ENCODE measurements at regions not wholly inside any gene's neighbourhood (a gene's known extent, or its start where the extent isn't known, plus 50 kb on each side); places are given as distances from the start of the nearest gene placed in this dataset.

DNA sequence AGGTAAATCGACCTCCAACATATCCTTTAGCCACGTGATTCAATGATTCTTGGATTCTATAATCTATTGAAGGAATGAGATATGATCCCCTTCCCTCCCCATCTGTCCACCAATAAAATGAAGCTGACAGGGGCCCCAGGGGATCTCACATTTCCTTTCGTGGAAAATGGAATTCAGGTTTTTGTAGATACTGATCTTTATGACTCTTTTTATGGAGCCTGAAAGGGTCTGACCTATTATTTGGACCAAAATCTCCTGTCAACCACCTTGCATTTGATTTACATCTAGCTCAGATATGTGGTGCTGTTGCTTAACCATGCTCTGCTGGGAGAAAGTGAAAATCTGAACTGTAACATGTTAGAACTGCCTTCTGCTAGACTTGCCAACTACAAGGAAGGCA is 234.0 kb upstream of the CXCL12 start:
- Histone ChIP-seq H3K4me1 (no peaks in the 10 kb centered on the region), H3K4me3 (no peak overlapping the region), H3K9ac (no peak overlapping the region), H3K36me3 (no peaks in the 10 kb centered on the region), H4K20me1 (no peaks in the 10 kb centered on the region), H3K27ac (no peak overlapping the region), H3K9me3 (replicated peaks in 1 of 11) (peaks cover 0 to 16% (median 0%) of the 10 kb centered on the region in 11 experiments; a peak in 2 of 22 replicates), H3K27me3 (no peaks in the 10 kb centered on the region), H3K4me2 (no peak overlapping the region)
- TF ChIP-seq Cebpa-rat (IDR thresholded peaks at IDR 0.05), result no peak

DNA sequence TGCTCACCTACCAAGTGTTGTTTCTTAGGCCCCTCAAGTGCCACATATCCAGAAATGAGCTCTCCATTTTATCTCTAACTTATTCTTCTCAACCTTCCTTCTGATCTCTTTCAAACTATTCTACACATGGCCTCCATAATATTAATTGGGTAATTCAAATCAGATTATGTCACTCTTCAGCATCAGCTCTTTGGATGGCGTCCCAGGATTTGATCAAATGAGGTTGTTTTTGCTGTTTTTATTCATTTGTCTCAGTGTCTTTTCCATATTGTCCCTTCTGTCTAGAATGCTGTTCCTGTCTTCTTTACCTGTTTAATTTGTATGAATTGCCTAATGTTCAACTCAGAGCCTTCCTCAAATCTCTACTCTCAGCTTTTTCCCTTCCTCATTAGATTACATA is 234.6 kb upstream of the CXCL12 start:
- H3K4me1 ChIP-seq, result no peaks in the 10 kb centered on the region
- no peak overlapping the region for H3K27ac ChIP-seq
- no peak for TF ChIP-seq Cebpa-rat (IDR thresholded peaks at IDR 0.05)
- no peaks in the 10 kb centered on the region for H4K20me1 ChIP-seq
- no peak overlapping the region for H3K4me3 ChIP-seq
- no peaks in the 10 kb centered on the region for H3K36me3 ChIP-seq
- peaks cover 0 to 16% (median 0%) of the 10 kb centered on the region in 11 experiments; a peak in 2 of 22 replicates for H3K9me3 ChIP-seq (replicated peaks in 1 of 11)
- no peak overlapping the region for H3K4me2 ChIP-seq
- no peak overlapping the region for H3K9ac ChIP-seq
- H3K27me3 ChIP-seq, result no peaks in the 10 kb centered on the region

DNA sequence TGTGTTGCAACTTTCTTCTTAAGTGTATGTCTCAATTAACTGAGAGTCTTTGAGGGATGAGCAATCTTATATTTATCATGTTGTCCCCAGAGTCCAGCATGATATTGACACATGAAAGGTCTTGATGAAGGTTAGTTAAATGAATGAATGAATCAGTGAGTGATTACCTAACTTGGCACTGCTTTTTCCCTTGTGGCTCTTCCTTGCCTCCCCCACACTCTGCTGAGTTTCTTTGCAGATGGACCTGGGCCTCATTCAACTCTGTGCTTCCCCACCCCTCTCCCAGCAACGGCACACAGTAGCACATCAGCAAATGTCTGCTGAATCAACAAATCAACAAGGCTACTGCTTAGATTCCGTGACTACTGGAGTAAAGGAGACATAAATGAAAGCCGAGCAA is 235.1 kb upstream of the CXCL12 start:
- Histone ChIP-seq H4K20me1 (no peaks in the 10 kb centered on the region), H3K4me1 (no peaks in the 10 kb centered on the region), H3K36me3 (no peaks in the 10 kb centered on the region), H3K4me2 (no peak overlapping the region), H3K9me3 (replicated peaks in 1 of 11) (peaks cover 0 to 16% (median 0%) of the 10 kb centered on the region in 11 experiments; a peak in 2 of 22 replicates), H3K27me3 (no peaks in the 10 kb centered on the region), H3K27ac (no peak overlapping the region), H3K9ac (no peak overlapping the region), H3K4me3 (no peak overlapping the region)
- no peak for TF ChIP-seq Cebpa-rat (IDR thresholded peaks at IDR 0.05)

DNA sequence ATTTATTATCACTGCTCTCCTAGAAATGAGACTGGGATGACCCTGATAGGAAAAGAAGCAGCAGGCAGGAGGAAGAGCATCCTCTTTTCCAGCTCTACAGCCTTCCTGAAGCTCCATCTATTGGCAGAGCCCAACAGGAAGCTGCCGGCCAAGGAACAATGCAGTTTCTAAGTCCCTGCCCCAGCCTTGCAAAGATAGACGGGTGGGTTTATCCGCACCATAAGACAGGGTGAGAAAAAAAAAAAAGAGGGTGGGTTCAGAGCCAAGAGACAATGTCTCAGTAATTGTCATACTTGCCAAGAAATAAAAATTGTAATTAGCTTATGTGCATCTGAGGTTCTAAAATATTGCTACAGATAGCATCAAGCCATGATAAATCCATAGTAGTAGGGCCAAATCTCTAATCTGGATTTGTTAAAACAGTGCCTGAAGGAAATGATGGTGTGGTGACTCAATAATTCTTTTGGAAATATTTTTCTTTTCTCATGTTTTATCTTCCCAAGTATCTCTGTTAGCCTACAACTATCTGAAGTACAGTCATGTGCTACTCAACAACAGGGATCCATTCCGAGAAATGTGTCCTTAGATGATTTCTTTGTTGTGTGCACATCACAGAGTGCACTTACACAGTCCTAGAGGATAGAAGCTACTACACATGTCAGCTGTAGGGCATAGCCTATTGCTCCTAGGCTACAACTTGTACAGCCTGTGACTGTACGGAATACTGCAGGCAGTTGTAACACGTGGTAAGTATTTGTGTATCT is 242.9 kb upstream of the CXCL12 start:
- H3K4me1 ChIP-seq, result peaks cover 0 to 20% (median 13%) of the 10 kb centered on the region in 10 experiments; a peak in 15 of 20 replicates
- no peak overlapping the region for H3K4me2 ChIP-seq
- no peak overlapping the region for H3K9ac ChIP-seq
- H4K20me1 ChIP-seq, result no peaks in the 10 kb centered on the region
- peak overlapping the region in 1 of 11 experiments; percentile 55; a peak in 2 of 22 replicates for H3K27ac ChIP-seq
- H3K27me3 ChIP-seq, result no peaks in the 10 kb centered on the region
- peaks cover 0 to 5% (median 4%) of the 10 kb centered on the region in 11 experiments; a peak in 15 of 22 replicates for H3K9me3 ChIP-seq (replicated peaks in 1 of 11)
- H3K36me3 ChIP-seq, result no peaks in the 10 kb centered on the region
- no peak for TF ChIP-seq Cebpa-rat (IDR thresholded peaks at IDR 0.05)
- no peak overlapping the region for H3K4me3 ChIP-seq

DNA sequence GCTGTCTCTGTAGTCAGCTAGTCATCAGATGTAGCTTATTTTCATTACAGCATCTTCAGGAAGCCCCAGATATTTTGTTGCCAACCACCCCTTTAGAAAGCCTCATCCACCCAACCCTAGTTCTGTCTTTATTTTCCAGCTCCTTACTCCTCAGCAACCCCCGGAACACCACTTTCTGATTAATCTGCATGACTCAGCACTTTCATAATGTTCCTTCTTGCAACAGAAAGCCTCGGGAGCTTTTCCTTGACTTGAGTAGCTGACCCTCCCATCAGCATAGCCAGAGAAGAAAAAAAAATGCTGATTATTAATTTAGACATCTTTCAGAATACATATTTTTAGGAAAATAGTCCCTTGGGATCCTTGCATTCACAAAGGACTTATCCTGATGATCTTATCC is 244.0 kb upstream of the CXCL12 start:
- Histone ChIP-seq H4K20me1 (no peaks in the 10 kb centered on the region), H3K9me3 (replicated peaks in 1 of 11) (peaks cover 7 to 16% (median 15%) of the 10 kb centered on the region in 11 experiments; a peak in 19 of 22 replicates), H3K27ac (peak overlapping the region in 2 of 11 experiments; percentile 32 to 55; a peak in 3 of 22 replicates), H3K9ac (no peak overlapping the region), H3K4me2 (peak overlapping the region in 8 of 11 experiments; percentile 3 to 76 (median 60); a peak in 14 of 22 replicates), H3K4me3 (no peak overlapping the region; a peak in 1 of 20 replicates), H3K27me3 (no peaks in the 10 kb centered on the region), H3K36me3 (no peaks in the 10 kb centered on the region), H3K4me1 (peaks cover 0 to 20% (median 13%) of the 10 kb centered on the region in 10 experiments; a peak in 15 of 20 replicates)
- TF ChIP-seq Cebpa-rat (IDR thresholded peaks at IDR 0.05), result no peak

DNA sequence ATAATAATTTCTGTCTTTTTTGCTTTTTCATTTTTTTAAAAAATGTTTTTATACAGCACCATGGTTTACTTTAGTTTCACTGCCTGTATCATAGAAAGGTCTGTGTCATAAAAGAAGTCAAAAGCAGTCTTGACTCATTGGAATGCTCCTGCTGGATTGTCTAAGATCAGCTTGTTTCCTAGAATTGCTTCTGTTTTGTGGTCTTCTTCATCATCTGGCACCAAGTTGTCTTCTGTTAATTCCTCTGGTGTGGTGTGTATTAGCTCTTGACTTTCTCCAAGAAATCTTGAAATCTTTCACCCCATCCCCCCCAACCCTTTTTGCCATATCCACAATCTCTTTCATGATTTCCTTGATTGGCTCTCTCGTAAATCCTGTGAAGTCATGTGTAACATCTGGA is 250.3 kb upstream of the CXCL12 start:
- Histone ChIP-seq H3K9me3 (replicated peaks in 1 of 11) (peaks cover 14 to 31% (median 27%) of the 10 kb centered on the region in 11 experiments; a peak in 21 of 22 replicates), H3K4me2 (no peak overlapping the region), H3K4me1 (peaks cover 0 to 7% (median 2%) of the 10 kb centered on the region in 10 experiments; a peak in 10 of 20 replicates), H3K4me3 (no peak overlapping the region), H3K9ac (no peak overlapping the region), H3K27ac (no peak overlapping the region), H4K20me1 (no peaks in the 10 kb centered on the region), H3K36me3 (no peaks in the 10 kb centered on the region), H3K27me3 (no peaks in the 10 kb centered on the region)
- TF ChIP-seq Cebpa-rat (IDR thresholded peaks at IDR 0.05), result no peak

DNA sequence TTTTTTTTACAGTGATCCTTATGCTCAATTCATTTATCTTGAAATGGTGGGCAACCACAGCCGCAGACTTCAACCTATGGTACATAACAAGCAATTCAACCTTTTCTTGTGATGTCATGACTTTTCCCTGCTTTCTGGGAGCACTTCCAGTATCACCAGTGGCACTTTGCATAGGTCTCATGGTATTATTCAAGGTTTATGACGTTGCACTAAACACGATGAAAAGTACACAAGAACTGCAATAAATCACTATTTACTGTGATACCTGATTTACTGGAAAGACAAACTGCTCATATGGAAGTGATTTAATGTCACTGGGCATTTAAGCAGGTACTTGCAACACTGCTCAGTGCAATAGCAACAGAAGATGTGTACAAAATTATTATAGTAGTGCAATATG is 251.7 kb upstream of the CXCL12 start:
- Histone ChIP-seq H3K36me3 (no peaks in the 10 kb centered on the region), H3K9me3 (replicated peaks in 1 of 11) (peaks cover 14 to 31% (median 27%) of the 10 kb centered on the region in 11 experiments; a peak in 21 of 22 replicates), H3K27me3 (no peaks in the 10 kb centered on the region), H3K27ac (no peak overlapping the region), H3K4me1 (peaks cover 0 to 15% (median 8%) of the 10 kb centered on the region in 10 experiments; a peak in 13 of 20 replicates), H3K4me3 (no peak overlapping the region), H3K9ac (no peak overlapping the region), H3K4me2 (no peak overlapping the region), H4K20me1 (no peaks in the 10 kb centered on the region)
- no peak for TF ChIP-seq Cebpa-rat (IDR thresholded peaks at IDR 0.05)

DNA sequence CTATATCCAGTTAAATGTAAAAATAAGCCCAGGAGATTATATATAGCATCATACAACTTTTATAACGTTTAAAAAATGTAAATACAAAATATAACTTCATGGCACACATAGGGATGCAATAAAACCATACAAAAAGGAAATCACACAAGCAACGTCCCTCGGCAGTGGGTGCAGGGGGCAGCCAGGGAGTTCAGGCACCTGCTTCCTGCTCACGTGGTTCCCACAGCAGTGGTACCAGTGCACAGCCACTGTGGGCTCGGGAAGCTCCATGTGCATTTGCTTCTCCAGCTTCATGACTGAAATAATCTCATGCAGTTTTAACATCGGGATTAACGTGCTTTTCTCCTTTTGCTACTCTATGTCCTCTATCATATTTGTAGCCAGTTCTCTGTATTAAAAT is 255.5 kb upstream of the CXCL12 start:
- H3K4me2 ChIP-seq, result peak overlapping the region in 7 of 11 experiments; percentile 3 to 76 (median 36); a peak in 10 of 22 replicates
- H3K4me1 ChIP-seq, result peaks cover 0 to 15% (median 8%) of the 10 kb centered on the region in 10 experiments; a peak in 13 of 20 replicates
- H3K9ac ChIP-seq, result no peak overlapping the region
- H3K9me3 ChIP-seq (replicated peaks in 1 of 11), result peaks cover 4 to 31% (median 17%) of the 10 kb centered on the region in 11 experiments; a peak in 17 of 22 replicates
- H3K27me3 ChIP-seq, result no peaks in the 10 kb centered on the region
- no peaks in the 10 kb centered on the region for H3K36me3 ChIP-seq
- no peak overlapping the region for H3K27ac ChIP-seq
- no peak for TF ChIP-seq Cebpa-rat (IDR thresholded peaks at IDR 0.05)
- H4K20me1 ChIP-seq, result no peaks in the 10 kb centered on the region
- no peak overlapping the region for H3K4me3 ChIP-seq

DNA sequence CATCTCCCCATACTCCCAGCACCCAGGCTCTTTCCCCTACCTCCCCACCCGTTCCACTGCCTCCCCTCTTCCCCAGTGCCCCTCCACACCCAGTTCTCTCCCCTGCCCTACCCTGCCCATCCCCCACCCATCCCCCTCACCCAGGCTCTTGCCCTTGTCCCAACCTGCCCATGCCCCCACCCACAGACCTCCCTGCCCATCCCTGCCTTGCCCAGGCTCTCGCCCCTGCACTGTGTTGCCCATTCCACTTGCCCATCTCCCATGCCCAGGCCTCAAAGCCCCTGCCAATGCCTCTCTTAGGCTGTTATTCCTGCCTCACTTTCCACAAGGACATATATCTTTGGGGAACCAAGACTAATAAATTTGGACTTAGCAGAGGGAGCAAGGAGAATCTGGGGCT is 262.6 kb upstream of the CXCL12 start:
- Histone ChIP-seq H3K27me3 (no peaks in the 10 kb centered on the region), H3K9ac (peak overlapping the region in 3 of 11 experiments; percentile 7 to 50 (median 30); a peak in 2 of 22 replicates), H3K36me3 (no peaks in the 10 kb centered on the region), H4K20me1 (no peaks in the 10 kb centered on the region), H3K9me3 (replicated peaks in 1 of 11) (peaks cover 0 to 17% (median 7%) of the 10 kb centered on the region in 11 experiments; a peak in 10 of 22 replicates), H3K4me2 (peak overlapping the region in 9 of 11 experiments; percentile 16 to 66 (median 35); a peak in 13 of 22 replicates), H3K4me1 (peaks cover 14 to 38% (median 23%) of the 10 kb centered on the region in 10 experiments; a peak in 18 of 20 replicates), H3K27ac (peak overlapping the region in 7 of 11 experiments; percentile 8 to 74 (median 60); a peak in 13 of 22 replicates), H3K4me3 (no peak overlapping the region)
- TF ChIP-seq Cebpa-rat (IDR thresholded peaks at IDR 0.05), result no peak
